ENCODE measurements at regions not wholly inside any gene's neighbourhood (a gene's known extent, or its start where the extent isn't known, plus 50 kb on each side); places are given as distances from the start of the nearest gene placed in this dataset.

- intact Hi-C loops (cut with micrococcal nuclease; ENCODE audit: unreplicated experiment): no loop called here
- H3K4me3 ChIP-seq (ENCODE audit: low read depth in 2 of 2, low read length in 2 of 2): no peak overlapping the region
- DNase-seq (ENCODE audit: low read depth, low spot score): no peak
- no peaks in the 10 kb centered on the region for H3K36me3 ChIP-seq (ENCODE audit: control insufficient read depth, insufficient read depth, low read length)
- no peaks in the 10 kb centered on the region; the same call in 1 of the 2 replicates for H3K4me1 ChIP-seq (ENCODE audit: control insufficient read depth, insufficient read depth, low read length)
- no peak for ATAC-seq
- TF ChIP-seq POLR2AphosphoS5 (IDR thresholded peaks at IDR 0.05; ENCODE audit: low read depth, low read length) (no peak), CTCF (IDR thresholded peaks at IDR 0.05) (no peak), REST (IDR thresholded peaks at IDR 0.05; ENCODE audit: insufficient read depth in 1 of 2, low read depth in 2 of 2, low read length in 1 of 2) (no peak), SIN3A (IDR thresholded peaks at IDR 0.05; ENCODE audit: borderline replicate concordance, insufficient read depth, low read depth, low read length) (no peak), TCF7L2 (IDR thresholded peaks at IDR 0.05; ENCODE audit: low read depth, low read length) (no peak)
- ChIA-PET CTCF (no interaction called here), POLR2A (no interaction called here)
- no peak overlapping the region for H3K27ac ChIP-seq (ENCODE audit: low read length)
- H3K27me3 ChIP-seq (ENCODE audit: control insufficient read depth, insufficient read depth, low read length): no peaks in the 10 kb centered on the region
- no TSS peak for BruUV-seq (replicated peaks)
- H3K9me3 ChIP-seq (ENCODE audit: control insufficient read depth, insufficient read depth, low read depth, low read length): no peaks in the 10 kb centered on the region
- in situ Hi-C loops (cut with HindIII; ENCODE audit: low pct_unique_long_range_greater_than_20kb, low sequenced_read_pairs): no loop called here
Measured at GRCh38 chr5:93886098-93886806, 144.9 kb upstream of the POU5F2 start.

GRCh38 chr5:93884254-93884653 lies 142.9 kb upstream of the POU5F2 start:
- DNase-seq (ENCODE audit: low read depth, low spot score) (no peak), ATAC-seq (no peak)
- POLR2A ChIA-PET: no interaction called here
- intact Hi-C loops (cut with micrococcal nuclease; ENCODE audit: unreplicated experiment) (no loop called here), in situ Hi-C loops (cut with HindIII; ENCODE audit: low pct_unique_long_range_greater_than_20kb, low sequenced_read_pairs) (no loop called here)
- Histone ChIP-seq H3K36me3 (ENCODE audit: control insufficient read depth, insufficient read depth, low read length) (no peaks in the 10 kb centered on the region), H3K4me3 (ENCODE audit: low read depth in 2 of 2, low read length in 2 of 2) (no peak overlapping the region), H3K27me3 (ENCODE audit: control insufficient read depth, insufficient read depth, low read length) (no peaks in the 10 kb centered on the region), H3K9me3 (ENCODE audit: control insufficient read depth, insufficient read depth, low read depth, low read length) (no peaks in the 10 kb centered on the region), H3K27ac (ENCODE audit: low read length) (no peak overlapping the region), H3K4me1 (ENCODE audit: control insufficient read depth, insufficient read depth, low read length) (no peaks in the 10 kb centered on the region; the same call in 1 of the 2 replicates)
- BruUV-seq (replicated peaks): no TSS peak
- TF ChIP-seq TCF7L2 (IDR thresholded peaks at IDR 0.05; ENCODE audit: low read depth, low read length) (no peak), POLR2AphosphoS5 (IDR thresholded peaks at IDR 0.05; ENCODE audit: low read depth, low read length) (no peak), CTCF (IDR thresholded peaks at IDR 0.05) (no peak), SIN3A (IDR thresholded peaks at IDR 0.05; ENCODE audit: borderline replicate concordance, insufficient read depth, low read depth, low read length) (no peak), REST (IDR thresholded peaks at IDR 0.05; ENCODE audit: insufficient read depth in 1 of 2, low read depth in 2 of 2, low read length in 1 of 2) (no peak)
- CTCF ChIA-PET: no interaction called here

Measured in Panc1 (cell line).